HUES6 (cell line): ENCODE measurements at regions not wholly inside any gene's neighbourhood (a gene's known extent, or its start where the extent isn't known, plus 50 kb on each side); places are given as distances from the start of the nearest gene placed in this dataset.
"Not testable (repeated sequence)": the region's sequence is repeated elsewhere in the genome, so short reads cannot be mapped to it uniquely, and the experiment has no call there.

Experiments
- H3K27ac ChIP-seq: 2 replicates; pipeline ENCODE4 v1.7.0; 2013; ENCODE audit warnings: low read depth, mild to moderate bottlenecking, low read length, inconsistent platforms
- H3K27me3 ChIP-seq: 2 replicates; pipeline ENCODE4 v1.6.1; 2013; ENCODE audit warnings: low read length; ENCODE audit not compliant: control insufficient read depth, insufficient read depth
- H3K36me3 ChIP-seq: 2 replicates; pipeline ENCODE4 v1.6.1; 2013; ENCODE audit warnings: low read length; ENCODE audit not compliant: control insufficient read depth, insufficient read depth
- H3K4me1 ChIP-seq: 2 replicates; pipeline ENCODE4 v1.6.1; 2013; ENCODE audit warnings: low read length; ENCODE audit not compliant: control insufficient read depth, insufficient read depth
- H3K4me3 ChIP-seq: 2 replicates; pipeline ENCODE4 v1.5.1; 2013; ENCODE audit warnings: low read depth, low read length
- H3K9ac ChIP-seq: one replicate; pipeline ENCODE4 v1.6.1; 2013; ENCODE audit warnings: mild to moderate bottlenecking, low read length
- H3K9me3 ChIP-seq: 2 replicates; pipeline ENCODE4 v1.6.1; 2013; ENCODE audit warnings: low read depth, low read length; ENCODE audit not compliant: control insufficient read depth, insufficient read depth

DNA sequence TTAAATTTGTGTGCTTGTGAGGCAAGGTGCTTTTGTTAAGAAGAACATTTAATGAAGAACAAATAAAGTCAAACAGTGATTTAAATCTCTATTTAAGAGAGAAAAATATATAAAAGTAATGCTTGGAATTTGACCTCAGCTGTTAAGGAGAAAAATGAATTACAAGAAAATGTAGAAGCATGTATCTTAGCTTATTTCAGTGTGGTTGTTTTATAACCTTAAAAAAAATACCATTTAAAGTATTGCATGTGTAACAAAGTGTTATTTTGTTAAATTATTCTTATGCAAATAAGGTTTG is 537.0 kb upstream of the SPRY2 start:
- H3K27ac ChIP-seq, result no peak overlapping the region

DNA sequence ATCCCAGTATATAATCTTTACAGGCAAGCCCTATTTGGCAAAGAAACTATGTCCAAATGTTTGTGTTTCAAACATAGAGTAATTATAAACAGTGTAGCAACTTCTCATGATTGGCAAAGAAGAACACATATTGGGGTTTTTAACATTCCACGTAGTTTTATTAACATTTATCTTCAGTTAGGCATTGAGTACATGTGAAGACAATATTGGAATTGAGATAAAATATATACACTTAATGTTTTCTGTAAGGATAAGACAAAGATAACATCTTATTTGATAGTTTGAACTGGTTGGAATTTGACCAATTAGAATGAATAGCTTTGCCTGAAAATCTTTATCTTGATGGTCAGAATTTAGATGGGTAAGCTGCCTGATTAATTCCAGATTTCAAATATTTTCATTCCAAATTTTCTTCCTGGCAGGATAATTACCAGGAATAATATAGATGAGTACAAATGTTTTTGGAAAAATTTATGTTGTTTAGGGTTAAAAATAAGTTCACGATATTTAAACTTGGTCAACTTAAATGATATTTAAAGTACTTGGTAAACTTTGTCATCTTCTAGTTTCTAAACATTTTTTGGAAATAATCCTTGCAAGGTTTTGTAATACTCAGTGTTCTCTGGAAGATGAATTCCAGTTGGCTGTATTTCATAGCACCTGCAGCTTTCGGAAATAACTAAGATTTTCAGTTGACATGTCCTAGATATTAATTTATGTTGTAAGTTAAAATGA is 536.5 kb upstream of the SPRY2 start:
- Histone ChIP-seq H3K36me3 (no peaks in the 10 kb centered on the region), H3K4me3 (no peak overlapping the region), H3K4me1 (peaks cover 16% of the 10 kb centered on the region), H3K9me3 (no peaks in the 10 kb centered on the region), H3K27me3 (no peaks in the 10 kb centered on the region), H3K27ac (no peak overlapping the region), H3K9ac (no peak overlapping the region)

More for the DNA sequence above, 537.0 kb upstream of the SPRY2 start:
- no peaks in the 10 kb centered on the region for H3K36me3 ChIP-seq
- no peak overlapping the region for H3K4me3 ChIP-seq
- H3K9me3 ChIP-seq, result no peaks in the 10 kb centered on the region
- H3K9ac ChIP-seq, result no peak overlapping the region
- H3K4me1 ChIP-seq, result peaks cover 18% of the 10 kb centered on the region
- no peaks in the 10 kb centered on the region for H3K27me3 ChIP-seq

DNA sequence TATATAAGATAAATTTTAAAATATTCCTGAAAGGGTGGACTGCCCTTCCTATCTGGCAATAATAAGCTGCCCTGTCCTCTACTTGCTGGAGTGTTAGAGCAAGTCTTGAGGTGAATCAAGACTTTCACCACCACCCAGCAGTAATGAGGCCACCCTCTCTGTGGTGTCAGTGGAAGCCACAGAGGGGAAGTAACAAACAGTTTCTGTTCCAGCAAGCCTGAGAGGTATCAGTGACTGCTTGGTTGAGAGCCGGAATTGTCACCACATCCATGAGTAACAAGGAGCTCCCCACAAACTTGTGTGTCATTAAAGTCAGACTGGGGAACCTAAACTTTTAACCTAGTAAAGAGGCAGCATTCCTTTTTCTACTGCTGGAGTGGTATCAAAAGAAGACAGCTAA is 532.7 kb upstream of the SPRY2 start:
- Histone ChIP-seq H3K9ac (no peak overlapping the region), H3K9me3 (no peaks in the 10 kb centered on the region), H3K27ac (no peak overlapping the region), H3K4me1 (peaks cover 7% of the 10 kb centered on the region; the same call in 1 of the 2 replicates), H3K27me3 (no peaks in the 10 kb centered on the region), H3K4me3 (no peak overlapping the region), H3K36me3 (no peaks in the 10 kb centered on the region)

DNA sequence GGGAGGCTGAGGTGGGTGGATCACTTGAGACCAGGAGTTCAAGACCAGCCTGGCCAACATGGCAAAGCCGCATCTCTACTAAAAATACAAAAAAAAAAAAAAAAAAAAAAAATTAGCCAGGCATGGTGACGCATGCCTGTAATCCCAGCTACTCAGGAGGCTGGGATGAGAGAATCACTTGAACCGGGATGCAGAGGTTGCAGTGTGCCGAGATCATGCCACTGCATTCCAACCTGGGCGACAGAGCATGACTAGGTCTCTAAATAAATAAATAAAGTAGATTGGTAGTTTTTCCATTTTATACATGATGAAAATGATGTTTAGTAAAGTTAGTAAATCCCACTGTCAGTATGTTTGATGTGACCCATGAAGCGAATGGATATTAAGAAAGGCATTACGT is 531.0 kb upstream of the SPRY2 start:
- not testable (repeated sequence) for H3K27ac ChIP-seq, H3K4me1 ChIP-seq, H3K4me3 ChIP-seq, H3K9ac ChIP-seq, H3K27me3 ChIP-seq, H3K36me3 ChIP-seq, H3K9me3 ChIP-seq

DNA sequence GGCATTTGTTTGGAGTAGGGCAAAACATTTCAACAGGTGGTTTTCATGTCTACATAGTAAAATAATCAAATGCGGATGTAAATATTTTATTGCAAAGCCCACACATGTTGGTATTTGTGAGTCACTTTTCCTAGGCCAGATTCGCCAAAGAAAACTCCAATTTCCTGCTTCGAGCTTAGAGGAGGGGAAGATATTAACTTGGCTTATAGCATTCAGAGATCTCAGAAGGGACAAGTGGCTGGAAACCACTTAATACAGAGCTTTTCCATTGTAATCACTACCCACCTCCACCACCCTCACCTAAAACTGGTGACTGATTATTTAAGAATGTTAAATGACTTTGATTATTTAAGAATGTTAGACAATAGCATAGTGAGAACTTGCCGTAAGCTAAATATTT is 530.6 kb upstream of the SPRY2 start:
- H3K36me3 ChIP-seq, result no peaks in the 10 kb centered on the region
- no peak overlapping the region for H3K9ac ChIP-seq
- no peaks in the 10 kb centered on the region for H3K4me1 ChIP-seq
- H3K4me3 ChIP-seq, result no peak overlapping the region
- H3K9me3 ChIP-seq, result no peaks in the 10 kb centered on the region
- no peak overlapping the region for H3K27ac ChIP-seq
- no peaks in the 10 kb centered on the region for H3K27me3 ChIP-seq

DNA sequence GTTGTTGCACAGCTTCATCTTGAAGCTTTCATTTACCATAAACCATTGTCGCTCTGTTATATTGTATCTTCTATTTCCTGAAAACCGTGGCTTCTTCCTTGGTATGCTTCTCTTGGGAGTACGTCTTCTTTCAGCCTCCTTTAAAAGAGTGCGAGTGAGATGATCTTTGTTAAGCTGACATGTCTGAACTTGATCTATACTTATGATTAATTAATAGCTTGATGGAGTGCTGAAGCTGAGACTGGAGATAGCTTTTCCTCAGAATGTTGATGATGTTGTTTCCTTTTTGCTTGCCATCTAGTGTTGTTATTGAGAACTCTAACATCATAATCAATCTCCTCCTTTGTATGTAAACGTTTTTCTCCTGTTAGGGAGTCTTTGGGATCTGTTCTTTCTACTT is 529.3 kb upstream of the SPRY2 start:
- Histone ChIP-seq H3K27ac (no peak overlapping the region), H3K4me1 (no peaks in the 10 kb centered on the region), H3K9me3 (no peaks in the 10 kb centered on the region), H3K4me3 (no peak overlapping the region), H3K36me3 (no peaks in the 10 kb centered on the region), H3K9ac (no peak overlapping the region), H3K27me3 (no peaks in the 10 kb centered on the region)

DNA sequence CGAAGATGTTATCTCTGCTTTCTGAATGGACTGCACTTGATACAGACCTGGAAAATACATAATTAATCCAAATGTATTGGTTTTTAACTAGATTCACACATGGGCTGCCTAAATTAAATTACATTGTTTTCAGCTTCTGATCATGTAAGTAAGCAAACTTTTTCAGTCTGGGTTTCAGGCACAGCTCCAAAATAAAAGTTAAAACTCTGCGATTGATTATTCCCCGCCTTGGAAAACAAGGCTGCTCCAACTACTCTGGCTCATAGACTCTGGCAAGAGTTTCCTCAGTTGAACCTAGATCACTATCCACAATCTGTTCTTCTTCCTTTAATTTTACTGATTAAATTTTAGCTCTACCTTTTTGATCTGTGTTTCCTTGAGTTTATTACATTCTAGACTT is 526.0 kb upstream of the SPRY2 start:
- Histone ChIP-seq H3K36me3 (no peaks in the 10 kb centered on the region), H3K27ac (no peak overlapping the region), H3K9me3 (no peaks in the 10 kb centered on the region), H3K4me3 (no peak overlapping the region), H3K4me1 (no peaks in the 10 kb centered on the region), H3K27me3 (no peaks in the 10 kb centered on the region), H3K9ac (no peak overlapping the region)

DNA sequence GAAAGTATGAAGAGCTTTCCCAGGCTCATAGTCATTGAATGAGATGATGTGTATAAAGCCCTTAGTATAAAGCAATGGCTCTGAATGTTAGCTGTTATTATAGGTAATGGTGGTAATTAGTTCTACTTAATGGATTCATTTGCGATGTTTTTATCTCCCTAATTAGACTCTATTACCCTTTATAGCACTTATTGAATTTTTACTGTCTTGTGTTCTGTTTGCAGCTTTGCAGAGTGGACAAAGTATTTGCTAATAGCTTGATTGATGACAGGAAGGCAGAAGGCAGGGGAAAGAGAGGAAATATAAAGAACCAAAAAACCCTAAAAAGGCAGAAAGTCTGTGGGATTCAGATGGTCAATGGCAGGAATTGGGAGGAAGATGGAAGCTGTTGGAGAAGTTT is 524.4 kb upstream of the SPRY2 start:
- H3K27me3 ChIP-seq, result no peaks in the 10 kb centered on the region
- no peaks in the 10 kb centered on the region for H3K4me1 ChIP-seq
- no peak overlapping the region for H3K27ac ChIP-seq
- H3K36me3 ChIP-seq, result no peaks in the 10 kb centered on the region
- no peak overlapping the region for H3K4me3 ChIP-seq
- H3K9me3 ChIP-seq, result no peaks in the 10 kb centered on the region
- H3K9ac ChIP-seq, result no peak overlapping the region

DNA sequence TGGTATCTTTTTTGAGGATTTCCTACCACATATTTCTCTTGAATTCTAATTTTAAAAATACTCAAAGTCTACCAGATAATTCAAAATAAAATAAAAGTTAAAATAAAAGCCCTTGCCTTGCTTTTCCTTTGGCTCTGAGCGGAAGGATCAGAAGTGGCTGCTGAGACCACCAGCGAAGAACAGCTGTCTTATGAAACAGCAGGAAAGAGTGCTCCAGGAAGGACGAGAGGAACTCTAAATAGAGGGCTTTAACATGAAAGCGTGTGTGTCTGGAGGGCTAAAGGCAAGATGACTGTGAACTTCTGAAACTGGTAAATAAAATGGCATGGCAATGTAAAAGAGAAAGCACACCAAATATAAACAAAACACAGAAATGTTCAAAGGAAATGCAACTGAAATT is 521.5 kb upstream of the SPRY2 start:
- H3K9ac ChIP-seq, result no peak overlapping the region
- H3K36me3 ChIP-seq, result no peaks in the 10 kb centered on the region
- no peaks in the 10 kb centered on the region for H3K9me3 ChIP-seq
- H3K4me3 ChIP-seq, result no peak overlapping the region
- H3K27me3 ChIP-seq, result no peaks in the 10 kb centered on the region
- no peaks in the 10 kb centered on the region; the same call in 1 of the 2 replicates for H3K4me1 ChIP-seq
- H3K27ac ChIP-seq, result no peak overlapping the region

DNA sequence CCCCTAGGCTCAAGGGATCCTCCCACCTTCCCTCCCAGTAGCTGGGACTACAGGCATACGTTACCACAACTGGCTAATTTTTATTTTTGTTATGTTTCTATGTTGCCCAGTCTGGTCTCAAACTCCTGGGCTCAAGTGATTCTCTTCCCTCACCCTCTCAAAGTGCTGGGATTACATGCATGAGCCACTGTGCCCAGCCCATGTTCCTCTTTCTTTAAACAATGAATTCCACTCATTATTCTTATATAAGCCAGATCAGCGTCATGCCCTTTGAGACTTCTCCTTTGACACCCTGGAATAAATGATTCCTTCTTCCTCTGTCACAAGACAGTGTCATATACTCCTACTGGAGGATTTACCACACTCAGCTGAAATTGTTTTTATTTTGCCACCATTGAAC is 519.9 kb upstream of the SPRY2 start:
- H3K9me3 ChIP-seq, result no peaks in the 10 kb centered on the region
- H3K27me3 ChIP-seq, result no peaks in the 10 kb centered on the region
- H3K9ac ChIP-seq, result no peak overlapping the region
- H3K36me3 ChIP-seq, result no peaks in the 10 kb centered on the region
- no peaks in the 10 kb centered on the region; the same call in 1 of the 2 replicates for H3K4me1 ChIP-seq
- no peak overlapping the region for H3K27ac ChIP-seq
- H3K4me3 ChIP-seq, result no peak overlapping the region

DNA sequence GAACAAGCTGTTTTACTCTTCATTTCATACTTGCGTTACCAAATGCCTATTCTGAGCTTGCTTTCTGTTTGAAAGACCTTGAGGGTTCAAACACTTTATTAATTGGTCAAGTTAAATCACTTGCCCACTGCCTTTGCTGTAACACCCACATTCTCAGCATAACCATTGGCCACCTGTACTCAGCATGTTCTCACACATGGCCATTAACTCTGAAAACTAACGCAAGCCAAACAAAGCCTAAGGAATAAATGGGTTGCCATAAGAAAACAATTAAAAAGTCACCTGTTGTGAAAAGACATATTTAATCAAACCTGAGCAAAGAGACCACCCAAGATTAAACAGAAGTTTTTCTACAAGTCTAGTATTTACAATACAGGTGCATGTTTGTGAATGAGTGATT is 517.2 kb upstream of the SPRY2 start:
- Histone ChIP-seq H3K9me3 (no peaks in the 10 kb centered on the region), H3K4me1 (no peaks in the 10 kb centered on the region; the same call in 1 of the 2 replicates), H3K4me3 (no peak overlapping the region), H3K27me3 (no peaks in the 10 kb centered on the region), H3K9ac (no peak overlapping the region), H3K36me3 (no peaks in the 10 kb centered on the region), H3K27ac (no peak overlapping the region)

DNA sequence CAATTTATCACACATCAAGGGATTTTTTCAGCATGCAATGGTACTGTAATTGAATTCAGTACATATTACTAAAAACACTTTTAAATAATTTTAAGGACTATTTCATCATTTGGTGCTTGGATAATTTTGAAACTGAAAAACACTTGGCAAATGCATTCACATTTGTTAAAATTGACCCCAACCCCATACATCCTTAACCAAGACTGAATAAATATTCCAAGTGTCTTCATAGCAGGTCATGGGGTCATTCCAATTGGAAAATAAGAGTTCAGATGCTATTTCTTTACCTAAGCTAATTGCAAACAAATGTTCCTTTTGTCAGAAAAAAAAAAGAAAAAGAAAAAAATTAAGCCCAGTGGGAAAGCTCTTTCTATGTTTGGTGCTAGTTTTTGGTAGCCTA is 516.4 kb upstream of the SPRY2 start:
- Histone ChIP-seq H3K4me1 (no peaks in the 10 kb centered on the region; the same call in 1 of the 2 replicates), H3K27ac (no peak overlapping the region), H3K9ac (no peak overlapping the region), H3K4me3 (no peak overlapping the region), H3K9me3 (no peaks in the 10 kb centered on the region), H3K27me3 (no peaks in the 10 kb centered on the region), H3K36me3 (no peaks in the 10 kb centered on the region)
